Umbilical cord (tissue), 1 donor: ENCODE measurements at regions not wholly inside any gene's neighbourhood (a gene's known extent, or its start where the extent isn't known, plus 50 kb on each side); places are given as distances from the start of the nearest gene placed in this dataset.
"Not testable (repeated sequence)": the region's sequence is repeated elsewhere in the genome, so short reads cannot be mapped to it uniquely, and the experiment has no call there.

Experiments
- DNase-seq: peaks from one replicate; pipeline ENCODE4 v3.0.0-alpha.2; 2015; ENCODE audit warnings: low spot score

DNA sequence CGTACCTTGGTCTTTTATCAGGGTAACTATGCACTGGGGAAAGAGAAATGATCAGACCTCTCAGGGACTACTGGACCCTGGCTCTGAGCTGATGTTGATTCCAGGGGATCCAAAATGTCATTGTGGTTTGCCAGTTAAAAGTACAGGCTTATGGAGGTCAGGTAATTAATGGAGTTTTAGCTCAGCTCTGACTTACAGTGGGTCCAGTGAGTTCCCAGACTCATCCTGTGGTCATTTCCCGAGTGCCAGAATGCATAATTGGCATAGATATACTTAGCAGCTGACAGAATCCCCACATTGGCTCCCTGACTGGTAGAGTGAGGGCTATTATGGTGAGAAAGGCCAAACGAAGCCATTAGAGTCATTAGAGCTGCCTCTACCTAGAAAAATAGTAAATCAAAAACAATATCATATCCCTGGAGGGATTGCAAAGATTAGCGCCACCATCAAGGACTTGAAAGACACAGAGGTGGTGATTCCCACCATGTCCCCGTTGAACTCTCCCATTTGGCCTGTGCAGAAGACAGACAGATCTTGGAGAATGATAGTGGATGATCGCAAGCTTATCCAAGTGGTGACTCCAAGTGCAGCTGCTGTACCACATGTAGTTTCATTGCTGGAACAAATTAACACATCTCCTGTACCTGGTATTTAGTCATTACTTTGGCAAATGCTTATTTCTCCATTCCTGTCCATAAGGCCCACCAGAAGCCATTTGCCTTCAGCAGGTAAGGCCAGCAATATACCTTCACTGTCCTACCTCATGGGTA is 152.4 kb downstream of the THBS2 start:
- DNase-seq: no peak

DNA sequence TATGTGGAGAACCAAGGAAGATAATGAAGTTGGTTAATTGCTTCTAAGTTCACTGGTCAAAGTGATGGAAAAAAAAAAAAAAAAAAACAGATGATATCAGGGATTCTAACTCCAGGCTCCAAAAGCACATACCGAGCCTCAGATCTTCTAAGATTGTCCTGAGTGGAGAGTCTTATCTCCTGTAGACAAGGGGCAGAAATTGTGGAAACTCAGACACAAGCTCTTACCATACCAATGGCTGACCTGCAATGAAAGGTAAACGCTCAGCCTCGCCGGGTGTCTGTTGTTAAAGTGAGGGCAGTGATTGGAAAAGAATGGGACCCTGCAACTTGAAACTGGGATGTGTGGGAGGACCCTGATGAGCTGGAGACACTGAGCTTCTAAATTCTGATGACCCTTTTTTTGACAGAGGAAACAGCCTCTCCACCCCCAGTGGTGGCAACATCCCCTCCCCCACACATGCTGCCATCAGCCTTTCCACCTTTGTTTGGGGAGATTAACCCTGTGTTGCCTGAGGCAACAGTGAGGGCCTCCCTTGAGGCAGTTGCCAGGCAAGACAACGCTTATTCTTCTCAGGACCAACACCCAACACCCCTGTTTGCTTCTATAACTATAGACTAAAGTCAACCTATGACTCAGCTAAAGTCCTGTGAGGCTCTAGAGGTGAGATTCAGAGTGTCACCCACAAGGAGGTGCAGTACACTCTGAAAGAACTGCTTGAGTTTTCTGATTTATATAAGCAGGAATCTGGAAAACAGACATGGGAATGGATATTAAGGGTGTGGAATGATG is 154.0 kb downstream of the THBS2 start:
- DNase-seq: no peak

GRCh38 chr6:169098651-169099050 is 155.0 kb downstream of the THBS2 start:
- DNase-seq: not testable (repeated sequence)

DNA sequence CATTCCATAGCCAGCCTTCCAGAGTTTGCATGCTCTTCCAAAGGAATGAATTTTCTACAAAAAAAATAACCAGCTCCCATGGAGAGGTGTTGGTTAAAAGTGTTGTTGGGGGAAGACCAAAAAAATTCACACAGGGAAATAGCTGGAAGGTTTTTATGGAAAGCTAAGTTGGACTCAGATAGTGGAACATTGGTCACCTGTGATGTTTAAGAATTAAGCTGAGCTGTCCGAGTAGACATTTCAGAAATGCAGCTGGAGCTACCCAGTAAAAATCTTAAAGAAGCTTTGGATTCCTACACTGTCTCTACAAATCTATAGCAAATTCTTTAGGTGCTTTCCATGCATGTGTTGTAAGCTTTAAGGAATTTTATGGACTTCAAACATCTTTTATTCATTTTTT is 155.5 kb downstream of the THBS2 start:
- DNase-seq: peak; percentile 52

- peak; percentile 61 for DNase-seq
Measured at GRCh38 chr6:169097381-169097959, 156.2 kb downstream of the THBS2 start.

DNA sequence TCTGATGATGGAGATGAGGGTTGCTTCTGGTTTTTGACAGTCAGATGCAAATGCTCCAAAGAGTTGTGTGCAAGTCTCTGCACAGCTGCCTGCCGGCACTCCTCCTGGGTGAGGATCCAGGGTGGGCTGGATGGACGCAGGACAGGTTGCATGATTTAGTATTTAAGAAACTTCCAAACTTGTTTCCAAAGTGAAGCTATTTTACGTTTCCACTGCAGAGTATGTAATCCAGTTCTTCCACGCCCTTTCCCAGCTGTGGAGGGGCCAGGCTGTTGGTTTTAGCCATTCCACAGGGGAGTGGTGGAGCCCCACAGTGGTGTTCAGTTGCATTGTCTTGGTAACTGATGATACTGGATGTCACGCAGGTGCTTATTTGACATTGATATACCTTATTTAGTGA is 157.3 kb downstream of the THBS2 start:
- DNase-seq: no peak

- no peak for DNase-seq
Measured at GRCh38 chr6:169095153-169095552, 158.5 kb downstream of the THBS2 start.

- no peak for DNase-seq
Measured at GRCh38 chr6:169094552-169094950, 159.1 kb downstream of the THBS2 start.

DNA sequence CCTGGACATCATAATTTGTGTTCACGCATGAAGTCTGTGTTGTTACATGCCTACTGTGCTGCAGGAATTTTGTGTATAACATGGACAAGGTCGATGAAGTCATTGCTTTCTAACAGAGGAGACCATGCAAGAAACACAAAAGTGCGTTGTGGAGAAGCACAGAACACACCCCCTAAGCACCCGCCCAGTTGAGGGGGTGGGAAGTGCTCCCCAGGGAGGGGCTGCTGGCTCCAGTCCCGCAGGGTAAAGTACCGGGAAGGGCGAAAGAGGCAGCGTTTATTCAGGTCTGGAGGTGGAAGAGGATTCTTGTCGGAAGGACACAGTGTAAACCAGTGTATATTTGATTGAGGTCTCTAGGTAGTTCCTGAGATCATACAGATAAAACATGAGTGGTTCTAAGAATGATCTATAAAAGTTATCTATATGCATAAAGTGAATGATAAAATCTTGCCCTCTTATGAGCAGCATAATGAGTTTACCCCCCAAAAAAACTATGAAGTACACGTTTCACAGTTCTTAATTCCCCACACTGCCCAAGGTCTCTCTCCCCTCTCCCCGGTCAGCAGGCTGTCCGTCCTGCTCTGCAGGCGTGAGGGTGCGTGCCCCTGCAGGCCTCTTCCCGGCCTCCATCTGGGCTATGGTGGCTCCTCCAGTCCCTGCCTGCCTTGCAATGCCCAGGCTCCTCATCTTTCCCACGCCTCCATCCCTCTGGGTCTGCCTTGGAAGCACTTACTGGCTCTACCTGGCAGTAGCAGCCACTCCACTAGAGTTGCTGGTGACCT is 159.7 kb downstream of the THBS2 start:
- DNase-seq: no peak

GRCh38 chr6:169093066-169093723 is 160.5 kb downstream of the THBS2 start:
- no peak for DNase-seq

GRCh38 chr6:169092375-169092774 is 161.3 kb downstream of the THBS2 start:
- DNase-seq: no peak

DNA sequence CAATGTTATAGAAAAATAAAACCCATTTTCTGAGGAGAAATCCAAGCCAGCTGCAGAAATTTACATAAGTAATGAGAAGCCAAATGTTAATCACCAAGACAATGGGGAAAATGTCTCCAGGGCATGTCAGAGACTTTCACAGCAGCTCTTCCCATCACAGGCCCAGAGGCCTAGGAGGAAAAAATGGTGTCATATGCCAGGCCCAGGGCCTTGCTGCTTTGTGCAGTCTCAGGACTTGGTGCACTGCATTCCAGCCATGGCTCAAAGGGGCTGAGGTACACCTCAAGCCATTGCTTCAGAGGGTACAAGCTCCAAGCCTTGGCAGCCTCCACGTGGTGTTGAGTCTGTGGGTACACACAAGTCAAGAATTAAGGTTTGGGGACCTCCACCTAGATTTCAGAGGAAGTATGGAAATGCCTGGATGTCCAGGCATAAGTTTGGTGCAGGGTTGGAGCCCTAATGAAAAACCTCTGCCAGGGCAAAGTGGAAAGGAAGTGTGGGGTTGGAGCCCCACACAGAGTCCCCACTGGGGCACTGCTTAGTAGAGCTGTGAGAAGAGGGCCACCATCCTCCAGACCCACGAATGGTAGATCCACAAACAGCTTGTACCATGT is 163.0 kb downstream of the THBS2 start:
- not testable (repeated sequence) for DNase-seq

- DNase-seq: no peak
Measured at GRCh38 chr6:169088762-169089161, 164.9 kb downstream of the THBS2 start.

GRCh38 chr6:169087443-169088041 is 166.1 kb downstream of the THBS2 start:
- peak; percentile 56 for DNase-seq

GRCh38 chr6:169086616-169087015 is 167.0 kb downstream of the THBS2 start:
- not testable (repeated sequence) for DNase-seq

GRCh38 chr6:169086020-169086419 is 167.6 kb downstream of the THBS2 start:
- no peak for DNase-seq

GRCh38 chr6:169085466-169085865 is 168.2 kb downstream of the THBS2 start:
- no peak for DNase-seq

GRCh38 chr6:169084557-169084956 is 169.1 kb downstream of the THBS2 start:
- not testable (repeated sequence) for DNase-seq

DNA sequence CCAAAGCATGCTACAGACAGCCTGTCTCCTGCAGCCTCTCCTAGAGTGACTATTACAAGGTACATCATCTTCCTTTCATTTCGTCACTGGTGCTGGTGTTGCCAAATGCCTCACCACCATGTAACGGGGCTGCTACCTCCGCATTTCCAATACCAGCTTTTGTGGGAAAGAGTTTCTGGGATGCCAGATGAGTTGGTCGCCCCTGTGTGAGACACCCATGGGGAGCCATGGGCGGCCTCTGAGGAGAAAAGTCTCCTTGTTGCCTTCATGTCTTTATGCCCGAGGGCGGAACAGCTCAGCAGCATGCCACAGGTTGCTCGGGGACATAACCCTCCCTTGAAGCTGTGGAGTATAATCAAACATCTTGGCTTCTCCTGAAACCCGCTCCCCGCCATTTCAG is 169.6 kb downstream of the THBS2 start:
- no peak for DNase-seq

DNA sequence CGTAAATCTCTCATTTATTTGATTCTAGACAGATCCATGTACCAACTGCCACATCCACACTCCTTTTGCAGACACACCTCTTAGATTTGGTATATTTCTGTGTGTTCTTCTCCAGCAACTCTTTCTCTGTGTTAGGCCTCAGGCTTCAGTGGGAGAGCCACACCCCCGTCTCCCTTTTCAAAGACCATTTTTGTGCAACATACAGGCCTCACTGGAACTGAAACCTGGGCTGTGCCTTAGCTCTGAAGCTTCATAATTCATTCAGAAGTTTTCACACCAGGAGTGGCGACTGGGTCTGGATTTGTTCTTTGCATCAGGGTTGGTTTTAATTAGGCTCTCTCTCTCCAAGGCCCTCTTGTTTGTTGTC is 170.2 kb downstream of the THBS2 start:
- no peak for DNase-seq
